MG63 (cell line): ENCODE measurements at regions not wholly inside any gene's neighbourhood (a gene's known extent, or its start where the extent isn't known, plus 50 kb on each side); places are given as distances from the start of the nearest gene placed in this dataset.
"Not testable (repeated sequence)": the region's sequence is repeated elsewhere in the genome, so short reads cannot be mapped to it uniquely, and the experiment has no call there.

Experiments
- DNase-seq: peaks from one replicate; pipeline ENCODE4 v3.0.0-alpha.2; 2020
- H3K27me3 ChIP-seq: fragments of 250-450 bp; sonication (Bioruptor Pico); 2 replicates; pipeline ENCODE4 v1.5.1; 2020; ENCODE audit warnings: mild to moderate bottlenecking, moderate library complexity
- H3K36me3 ChIP-seq: fragments of 250-450 bp; sonication (Bioruptor Pico); 2 replicates; pipeline ENCODE4 v1.5.1; 2020; ENCODE audit warnings: mild to moderate bottlenecking, moderate library complexity
- H3K4me3 ChIP-seq: fragments of 250-450 bp; sonication (Bioruptor Pico); 2 replicates; pipeline ENCODE4 v1.5.1; 2020; ENCODE audit warnings: mild to moderate bottlenecking, moderate library complexity
- H3K9me3 ChIP-seq: fragments of 250-450 bp; sonication (Bioruptor Pico); 2 replicates; pipeline ENCODE4 v1.5.1; 2020; ENCODE audit warnings: mild to moderate bottlenecking, moderate library complexity

DNA sequence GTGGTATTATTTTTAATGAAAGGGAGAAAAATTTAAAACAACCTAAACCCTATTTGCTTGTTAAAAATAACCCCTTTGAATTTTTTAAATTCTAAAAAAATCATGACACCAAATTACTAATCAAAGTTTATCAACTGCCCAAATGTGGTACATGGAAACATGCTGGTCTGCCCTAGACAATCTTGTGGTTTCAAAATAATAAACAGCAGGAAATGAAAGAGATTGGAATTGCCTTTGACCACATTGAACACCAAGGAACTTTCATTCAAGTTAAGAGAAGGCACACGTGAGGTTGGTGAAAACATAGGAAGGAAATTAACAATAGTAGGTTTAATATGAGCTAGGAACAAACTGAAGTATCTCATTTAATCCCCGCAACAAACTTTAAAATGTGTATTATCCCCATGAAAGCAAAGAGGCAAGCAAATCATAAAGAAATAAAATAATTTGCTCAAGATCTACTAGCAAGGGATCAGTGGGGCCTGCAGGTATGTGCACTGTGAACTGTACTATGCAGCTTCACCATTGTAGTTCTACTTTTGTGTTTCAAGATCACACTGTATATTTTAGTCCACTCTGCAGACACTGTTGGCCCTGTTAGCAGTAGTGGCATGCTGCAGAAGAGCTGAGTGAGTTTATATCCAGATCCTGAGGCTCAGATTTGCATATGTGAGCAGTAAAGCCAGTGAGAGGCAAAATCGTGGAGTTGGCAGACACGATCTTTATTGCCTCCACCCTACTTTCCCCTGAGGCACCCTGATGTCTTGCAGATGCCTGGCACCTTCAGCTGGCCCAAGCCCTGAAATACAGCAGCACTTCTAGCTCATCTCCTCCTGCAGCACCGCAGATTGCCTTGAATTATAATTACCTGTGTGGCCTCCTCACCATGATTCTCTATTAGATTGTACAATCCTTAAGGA, 157.8 kb upstream of the TENT5A start:
- H3K27me3 ChIP-seq: no peaks in the 10 kb centered on the region
- no peaks in the 10 kb centered on the region for H3K36me3 ChIP-seq
- H3K9me3 ChIP-seq: no peaks in the 10 kb centered on the region
- H3K4me3 ChIP-seq: no peak overlapping the region
- no peak for DNase-seq

- Histone ChIP-seq H3K4me3 (no peak overlapping the region), H3K36me3 (no peaks in the 10 kb centered on the region), H3K9me3 (no peaks in the 10 kb centered on the region), H3K27me3 (no peaks in the 10 kb centered on the region)
- DNase-seq: no peak
Measured at GRCh38 chr6:81909162-81909561, 156.7 kb upstream of the TENT5A start.

- Histone ChIP-seq H3K36me3 (no peaks in the 10 kb centered on the region), H3K9me3 (peaks cover 7% of the 10 kb centered on the region; the same call in 1 of the 2 replicates), H3K4me3 (no peak overlapping the region), H3K27me3 (no peaks in the 10 kb centered on the region)
- DNase-seq: no peak
Measured at GRCh38 chr6:81906709-81907204, 154.3 kb upstream of the TENT5A start.

DNA sequence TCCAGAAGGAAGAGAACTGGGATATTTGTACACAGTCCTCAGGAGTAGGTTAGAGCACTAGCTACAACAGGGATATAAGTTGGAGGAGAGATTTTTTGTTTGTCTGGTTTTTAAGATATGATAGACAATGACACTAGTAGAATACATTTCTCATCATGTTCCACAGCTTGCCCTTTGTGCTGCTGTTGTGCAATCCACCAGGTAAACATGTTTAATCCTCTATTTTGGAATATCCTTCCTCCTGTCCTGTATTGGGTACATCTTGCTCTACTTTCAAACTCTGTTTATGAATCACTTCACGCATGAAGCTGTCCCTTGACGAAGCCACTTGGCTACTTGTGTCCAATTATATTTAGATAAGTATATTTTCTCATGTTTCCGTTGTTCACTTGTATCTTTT, 153.6 kb upstream of the TENT5A start:
- Histone ChIP-seq H3K9me3 (peaks cover 7% of the 10 kb centered on the region; the same call in 1 of the 2 replicates), H3K36me3 (no peaks in the 10 kb centered on the region)
- no peak for DNase-seq

GRCh38 chr6:81901551-81901966, 149.1 kb upstream of the TENT5A start:
- Histone ChIP-seq H3K27me3 (no peaks in the 10 kb centered on the region), H3K9me3 (peaks cover 7% of the 10 kb centered on the region; the same call in 1 of the 2 replicates), H3K36me3 (no peaks in the 10 kb centered on the region), H3K4me3 (no peak overlapping the region)
- DNase-seq: no peak

More for the DNA sequence above, 153.6 kb upstream of the TENT5A start:
- Histone ChIP-seq H3K27me3 (no peaks in the 10 kb centered on the region), H3K4me3 (no peak overlapping the region)

- Histone ChIP-seq H3K27me3 (no peaks in the 10 kb centered on the region), H3K36me3 (no peaks in the 10 kb centered on the region), H3K9me3 (peaks cover 7% of the 10 kb centered on the region; the same call in 1 of the 2 replicates), H3K4me3 (no peak overlapping the region)
- DNase-seq: no peak
Measured at GRCh38 chr6:81900616-81901015, 148.1 kb upstream of the TENT5A start.

- H3K27me3 ChIP-seq: no peaks in the 10 kb centered on the region
- H3K9me3 ChIP-seq: peaks cover 3% of the 10 kb centered on the region; the same call in 1 of the 2 replicates
- H3K36me3 ChIP-seq: no peaks in the 10 kb centered on the region
- H3K4me3 ChIP-seq: no peak overlapping the region
- no peak for DNase-seq
Measured at GRCh38 chr6:81897793-81898192, 145.3 kb upstream of the TENT5A start.

DNA sequence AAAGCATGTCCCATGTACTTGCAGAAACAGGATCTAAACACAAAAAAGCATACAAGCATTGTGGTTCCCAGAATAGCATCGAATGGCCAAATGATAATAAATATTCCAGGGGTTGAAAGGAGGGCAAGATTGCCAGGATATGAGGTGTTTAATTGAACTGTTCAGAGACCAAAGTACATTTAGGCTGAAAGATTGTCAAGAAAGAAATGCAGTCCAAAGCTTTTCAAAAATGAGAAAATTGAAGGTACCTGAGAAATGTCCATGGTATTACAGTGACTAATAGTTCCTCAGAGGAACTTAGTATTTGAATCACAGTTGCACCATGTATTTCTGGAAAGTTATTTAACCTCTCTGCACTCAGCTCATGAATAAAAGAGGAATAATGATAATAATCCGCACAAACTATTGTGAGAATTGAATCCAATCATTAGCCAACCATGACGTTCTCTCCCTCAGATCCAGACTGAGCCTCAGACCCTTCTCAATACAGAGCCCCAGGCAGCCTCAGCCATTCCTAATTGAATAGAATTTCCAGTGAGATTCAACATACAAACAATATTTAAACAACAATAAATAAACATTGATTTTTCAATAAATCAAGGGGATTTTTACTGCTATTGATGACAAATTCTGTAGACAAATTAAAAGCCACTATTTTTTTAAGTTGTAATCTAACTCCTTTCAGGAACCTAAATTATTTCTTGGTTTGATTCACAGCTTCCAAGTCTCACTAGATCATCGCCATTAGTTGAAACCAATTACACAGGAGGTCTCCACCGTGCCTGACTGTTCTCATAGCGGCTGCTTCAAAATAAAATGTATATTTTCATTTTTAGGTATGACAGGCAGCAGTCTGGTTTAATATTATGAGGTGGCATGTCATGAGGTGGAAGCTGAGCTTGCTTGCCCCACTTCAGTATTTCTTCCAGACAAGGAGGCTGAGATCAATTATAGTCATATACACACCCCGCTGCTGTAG, 144.3 kb upstream of the TENT5A start:
- no peak for DNase-seq
- H3K36me3 ChIP-seq: no peaks in the 10 kb centered on the region
- no peak overlapping the region for H3K4me3 ChIP-seq
- no peaks in the 10 kb centered on the region for H3K27me3 ChIP-seq
- H3K9me3 ChIP-seq: no peaks in the 10 kb centered on the region

- no peak overlapping the region for H3K4me3 ChIP-seq
- H3K9me3 ChIP-seq: no peaks in the 10 kb centered on the region
- no peaks in the 10 kb centered on the region for H3K27me3 ChIP-seq
- no peaks in the 10 kb centered on the region for H3K36me3 ChIP-seq
- DNase-seq: peak; percentile 46
Measured at GRCh38 chr6:81895511-81896185, 143.2 kb upstream of the TENT5A start.

DNA sequence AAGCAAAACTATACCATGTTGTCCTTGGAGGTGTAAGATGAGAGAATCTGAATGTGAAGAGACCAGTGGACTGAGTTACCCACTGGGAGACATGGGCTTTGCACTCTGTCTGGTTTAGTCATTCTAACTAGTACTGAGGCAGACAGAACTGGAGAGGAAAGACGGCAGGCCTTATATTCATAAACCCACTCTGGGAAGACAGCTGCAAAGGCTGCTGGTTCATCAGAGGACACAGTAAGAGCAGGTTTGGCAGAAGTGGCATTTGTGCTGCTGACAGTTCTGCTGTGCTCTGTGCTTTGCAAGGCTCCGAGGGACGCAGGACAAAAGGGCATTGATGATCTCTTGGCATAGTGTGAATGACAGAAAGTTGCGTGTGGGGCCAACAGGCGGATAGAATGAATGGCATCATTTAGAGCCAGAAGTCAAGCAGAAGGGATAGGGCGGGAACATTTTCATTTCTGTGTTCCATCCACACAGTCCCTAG, 142.3 kb upstream of the TENT5A start:
- no peaks in the 10 kb centered on the region for H3K9me3 ChIP-seq
- H3K27me3 ChIP-seq: no peaks in the 10 kb centered on the region
- H3K36me3 ChIP-seq: no peaks in the 10 kb centered on the region
- H3K4me3 ChIP-seq: no peak overlapping the region
- no peak for DNase-seq

- Histone ChIP-seq H3K36me3 (no peaks in the 10 kb centered on the region), H3K9me3 (no peaks in the 10 kb centered on the region), H3K27me3 (no peaks in the 10 kb centered on the region), H3K4me3 (no peak overlapping the region)
- DNase-seq: no peak
Measured at GRCh38 chr6:81894306-81894705, 141.8 kb upstream of the TENT5A start.

- DNase-seq: no peak
Measured at GRCh38 chr6:81892891-81893290, 140.4 kb upstream of the TENT5A start.

DNA sequence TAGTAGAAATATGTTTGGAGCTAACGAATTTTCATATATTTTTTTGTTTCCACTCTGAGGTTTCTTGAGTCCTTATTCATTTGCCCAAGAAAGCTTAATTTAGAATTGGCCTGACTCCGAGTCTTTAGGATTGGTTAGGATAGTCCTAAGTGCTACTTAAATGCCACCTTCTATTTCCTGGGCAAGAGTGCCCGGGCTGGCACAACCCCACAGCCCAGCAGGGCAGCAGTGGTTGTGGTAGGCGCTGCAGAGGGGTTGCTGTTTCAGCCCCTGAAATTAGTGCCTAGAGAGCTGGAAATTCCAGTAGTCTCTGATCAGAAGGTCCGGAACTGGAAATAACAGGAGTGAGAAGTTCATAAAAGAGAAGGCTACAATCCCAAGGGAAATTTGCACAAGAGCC, 139.4 kb upstream of the TENT5A start:
- Histone ChIP-seq H3K27me3 (no peaks in the 10 kb centered on the region), H3K4me3 (no peak overlapping the region), H3K36me3 (no peaks in the 10 kb centered on the region), H3K9me3 (no peaks in the 10 kb centered on the region)
- no peak for DNase-seq

More at GRCh38 chr6:81892891-81893290, 140.4 kb upstream of the TENT5A start:
- Histone ChIP-seq H3K4me3 (no peak overlapping the region), H3K36me3 (no peaks in the 10 kb centered on the region), H3K27me3 (no peaks in the 10 kb centered on the region), H3K9me3 (no peaks in the 10 kb centered on the region)

DNA sequence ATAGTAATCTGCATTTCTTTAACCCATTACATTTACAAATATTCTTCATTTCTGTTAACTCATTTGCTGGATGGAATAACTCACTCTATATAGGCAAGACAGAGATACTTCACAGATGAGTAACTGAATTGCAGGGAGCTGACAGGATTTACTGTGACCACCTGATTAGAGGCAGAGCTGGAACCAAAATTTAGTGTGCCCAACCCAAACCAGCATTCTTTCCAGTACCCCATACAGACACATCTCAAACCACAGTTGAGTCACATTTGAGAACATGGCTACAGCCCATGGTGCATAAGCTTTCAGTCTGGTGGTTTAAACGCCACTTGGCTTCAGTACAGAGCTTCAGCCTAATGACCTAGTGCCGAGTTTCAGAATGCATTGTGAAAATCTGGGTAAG, 138.4 kb upstream of the TENT5A start:
- Histone ChIP-seq H3K9me3 (no peaks in the 10 kb centered on the region), H3K4me3 (no peak overlapping the region), H3K36me3 (no peaks in the 10 kb centered on the region), H3K27me3 (no peaks in the 10 kb centered on the region)
- peak; percentile 80 for DNase-seq

DNA sequence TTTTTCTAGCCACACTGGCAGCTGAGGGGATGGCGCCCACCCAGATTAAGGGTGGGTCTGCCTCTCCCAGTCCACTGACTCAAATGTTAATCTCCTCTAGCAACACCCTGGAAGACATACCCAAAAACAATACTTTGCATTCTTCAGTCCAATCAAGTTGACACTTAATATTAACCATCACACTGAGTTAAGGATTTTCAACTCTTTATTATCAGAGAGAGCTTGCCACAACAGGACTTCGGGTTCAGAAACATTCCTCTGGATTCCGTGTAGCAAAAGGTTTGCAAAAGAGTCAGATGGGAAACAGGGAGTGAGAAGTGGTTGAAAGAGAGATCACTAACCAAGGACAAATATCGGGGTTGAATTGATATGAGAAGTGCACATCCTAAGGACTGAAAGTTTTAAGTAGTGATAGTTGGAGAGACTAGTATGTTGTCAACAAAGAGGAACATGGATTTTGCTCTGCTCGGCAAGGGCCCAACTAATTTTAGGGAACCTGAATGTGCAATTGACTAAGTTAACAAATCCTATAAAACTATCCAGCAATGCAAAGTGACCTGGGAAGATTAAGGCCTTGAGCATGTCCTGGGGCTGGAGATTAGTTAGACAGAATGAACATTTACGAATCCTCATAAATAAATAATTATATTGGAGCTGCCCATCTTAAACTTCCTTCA, 137.0 kb upstream of the TENT5A start:
- no peak for DNase-seq
- Histone ChIP-seq H3K4me3 (no peak overlapping the region), H3K27me3 (no peaks in the 10 kb centered on the region), H3K9me3 (no peaks in the 10 kb centered on the region), H3K36me3 (no peaks in the 10 kb centered on the region)

- H3K4me3 ChIP-seq, DNase-seq, H3K27me3 ChIP-seq, H3K9me3 ChIP-seq, H3K36me3 ChIP-seq: not testable (repeated sequence)
Measured at GRCh38 chr6:81886909-81887308, 134.4 kb upstream of the TENT5A start.
